NCI-H2196 (cell line): ENCODE measurements at regions not wholly inside any gene's neighbourhood (a gene's known extent, or its start where the extent isn't known, plus 50 kb on each side); places are given as distances from the start of the nearest gene placed in this dataset.
"Not testable (repeated sequence)": the region's sequence is repeated elsewhere in the genome, so short reads cannot be mapped to it uniquely, and the experiment has no call there.

Source experiments
- DNase-seq: peaks from one replicate; lab custom pipeline; 2025; ENCODE audit not compliant: unreplicated experiment; lab: John Stamatoyannopoulos, UW

GRCh38 chr1:219038398-219038797 is 135.3 kb upstream of the LYPLAL1 start:
- DNase-seq: no peak

GRCh38 chr1:219039017-219039681 is 134.5 kb upstream of the LYPLAL1 start:
- no peak for DNase-seq

GRCh38 chr1:219039682-219040154 is 134.0 kb upstream of the LYPLAL1 start:
- DNase-seq: no peak

- no peak for DNase-seq
Observed at GRCh38 chr1:219040291-219040690, 133.4 kb upstream of the LYPLAL1 start.

- no peak for DNase-seq
Observed at GRCh38 chr1:219041141-219041540, 132.5 kb upstream of the LYPLAL1 start.

GRCh38 chr1:219041818-219042217 is 131.9 kb upstream of the LYPLAL1 start:
- DNase-seq: no peak

GRCh38 chr1:219042769-219043168 is 130.9 kb upstream of the LYPLAL1 start:
- DNase-seq: no peak

- no peak for DNase-seq
Observed at GRCh38 chr1:219045246-219045645, 128.4 kb upstream of the LYPLAL1 start.

- DNase-seq: no peak
Observed at GRCh38 chr1:219049501-219049900, 124.2 kb upstream of the LYPLAL1 start.

- no peak for DNase-seq
Observed at GRCh38 chr1:219050086-219050821, 123.4 kb upstream of the LYPLAL1 start.

GRCh38 chr1:219050822-219051125 is 122.9 kb upstream of the LYPLAL1 start:
- DNase-seq: no peak

- no peak for DNase-seq
Observed at GRCh38 chr1:219051547-219051946, 122.1 kb upstream of the LYPLAL1 start.

GRCh38 chr1:219058891-219059820 is 114.5 kb upstream of the LYPLAL1 start:
- DNase-seq: no peak

GRCh38 chr1:219060798-219061197 is 112.9 kb upstream of the LYPLAL1 start:
- no peak for DNase-seq

- no peak for DNase-seq
Observed at GRCh38 chr1:219062161-219062560, 111.5 kb upstream of the LYPLAL1 start.

- DNase-seq: no peak
Observed at GRCh38 chr1:219066098-219066497, 107.6 kb upstream of the LYPLAL1 start.

GRCh38 chr1:219066631-219067349 is 106.9 kb upstream of the LYPLAL1 start:
- no peak for DNase-seq

GRCh38 chr1:219067350-219067712 is 106.3 kb upstream of the LYPLAL1 start:
- no peak for DNase-seq

GRCh38 chr1:219070395-219070794 is 103.3 kb upstream of the LYPLAL1 start:
- not testable (repeated sequence) for DNase-seq

- DNase-seq: no peak
Observed at GRCh38 chr1:219071209-219071608, 102.5 kb upstream of the LYPLAL1 start.

- no peak for DNase-seq
Observed at GRCh38 chr1:219072329-219072728, 101.3 kb upstream of the LYPLAL1 start.
